GM21717 (cell line): ENCODE measurements at regions not wholly inside any gene's neighbourhood (a gene's known extent, or its start where the extent isn't known, plus 50 kb on each side); places are given as distances from the start of the nearest gene placed in this dataset.

ENCODE experiments used
- ATAC-seq: cut with Tn5 transposase; IDR thresholded peaks from one replicate; pipeline ENCODE4 v1.9.1; 2021; ENCODE audit warnings: mild to moderate bottlenecking, moderate library complexity; ENCODE audit not compliant: unreplicated experiment

DNA sequence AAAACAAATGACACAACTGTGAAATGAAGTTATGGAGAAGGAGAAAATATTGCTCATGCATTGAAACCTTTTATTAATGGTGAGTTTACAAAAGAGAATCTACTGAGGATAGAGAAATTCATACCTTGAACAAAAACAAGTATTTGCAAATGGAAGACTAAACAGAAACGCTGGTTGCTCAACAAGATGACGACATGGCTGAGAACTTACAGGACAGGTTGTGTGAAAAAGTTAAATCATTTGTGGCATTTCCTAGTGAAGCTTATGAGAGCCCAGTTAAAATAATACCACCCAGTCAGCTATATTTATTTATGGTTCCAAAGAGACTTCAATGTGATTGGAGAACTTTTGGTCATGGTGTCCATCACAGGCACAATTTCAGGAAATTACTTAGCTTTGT, 148.6 kb upstream of the PKDCC start:
- ATAC-seq: no peak

- no peak for ATAC-seq
Observed at GRCh38 chr2:41900101-41900577, 147.7 kb upstream of the PKDCC start.

- ATAC-seq: no peak
Observed at GRCh38 chr2:41902897-41903296, 144.9 kb upstream of the PKDCC start.

DNA sequence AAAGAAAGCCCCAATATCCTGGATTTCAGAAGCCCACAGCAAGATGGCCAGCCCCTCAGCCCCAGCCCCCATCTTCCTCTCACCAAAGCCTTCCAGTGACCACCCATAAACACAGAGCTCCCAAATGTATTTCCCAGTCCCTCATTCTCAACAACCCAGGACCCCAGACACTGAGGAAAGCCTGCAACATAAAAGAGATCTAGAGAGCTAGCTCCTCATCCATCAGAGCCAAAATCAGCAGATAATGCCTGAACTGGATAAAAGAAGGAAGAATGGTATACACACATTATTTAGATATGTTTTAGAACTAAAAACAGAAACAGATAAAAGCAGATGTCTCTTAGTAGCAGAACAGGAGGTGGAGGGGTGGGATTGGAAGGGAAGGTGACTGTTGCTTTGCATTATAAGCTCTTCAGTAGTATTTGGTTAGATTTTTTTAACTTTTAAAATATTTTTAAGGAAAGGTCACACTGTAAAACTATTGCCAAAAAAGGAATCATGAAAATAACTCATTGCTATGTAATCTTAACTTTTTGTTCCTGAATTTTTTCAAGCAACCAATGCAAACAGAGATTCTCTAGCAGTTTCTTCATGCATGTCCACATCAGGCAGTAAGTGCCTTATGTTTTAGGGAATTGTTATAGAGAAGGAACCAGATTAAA, 144.2 kb upstream of the PKDCC start:
- ATAC-seq: no peak

- ATAC-seq: no peak
Observed at GRCh38 chr2:41904459-41904858, 143.4 kb upstream of the PKDCC start.

DNA sequence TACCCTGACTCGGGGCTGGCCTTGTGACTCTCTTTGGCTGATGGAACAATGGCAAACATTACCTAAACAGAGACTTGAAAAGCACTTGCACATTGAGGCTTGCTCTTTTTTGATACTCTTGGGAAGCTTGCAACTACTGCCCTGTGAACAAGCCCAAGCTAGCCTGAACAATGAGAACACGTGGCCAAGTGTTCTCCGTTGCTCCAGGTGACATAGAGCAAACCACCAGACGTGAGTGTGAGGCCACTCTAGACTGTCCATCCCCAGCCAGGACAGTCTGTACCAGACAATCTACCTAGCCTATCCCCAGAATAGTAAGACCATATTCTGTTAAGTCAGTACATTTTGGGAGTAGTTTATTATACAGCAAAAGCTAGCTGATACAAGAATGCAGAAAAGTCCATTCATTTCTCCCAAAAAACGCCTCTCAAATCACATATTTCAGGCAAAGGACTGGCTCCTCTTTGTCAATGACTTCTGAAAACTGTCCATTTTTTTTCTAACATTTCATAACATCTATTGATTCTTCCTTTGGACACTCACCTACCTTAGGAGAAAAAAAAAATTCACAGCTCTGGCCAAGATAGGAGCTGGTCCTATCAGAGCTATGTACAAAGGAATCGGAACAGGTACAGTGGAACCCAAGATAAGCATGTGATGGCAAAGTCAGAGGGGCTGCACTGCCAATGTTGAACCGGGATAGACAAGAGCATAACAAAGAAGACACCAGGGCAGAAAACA, 142.1 kb upstream of the PKDCC start:
- ATAC-seq: no peak

- ATAC-seq: no peak
Observed at GRCh38 chr2:41906338-41906725, 141.5 kb upstream of the PKDCC start.

DNA sequence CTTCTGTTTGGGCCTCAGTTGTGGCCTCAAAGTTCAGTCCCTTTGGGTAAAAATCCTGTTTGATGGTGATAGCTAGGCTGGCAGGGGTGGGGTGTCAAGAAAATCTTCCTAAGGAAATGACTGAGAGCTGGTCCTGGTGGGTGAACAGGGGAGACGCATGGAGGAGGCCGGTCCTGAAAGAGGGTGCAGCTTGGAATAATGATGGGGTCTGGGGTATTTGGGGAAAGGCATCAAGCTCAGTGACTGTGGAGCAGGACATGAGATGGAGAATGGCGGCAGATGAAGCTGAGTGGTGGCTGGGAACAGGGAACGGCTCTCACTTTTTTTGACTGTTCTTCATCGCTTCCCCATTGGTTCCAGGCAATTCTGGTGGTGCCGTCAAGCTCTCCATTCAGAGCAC, 140.7 kb upstream of the PKDCC start:
- no peak for ATAC-seq

DNA sequence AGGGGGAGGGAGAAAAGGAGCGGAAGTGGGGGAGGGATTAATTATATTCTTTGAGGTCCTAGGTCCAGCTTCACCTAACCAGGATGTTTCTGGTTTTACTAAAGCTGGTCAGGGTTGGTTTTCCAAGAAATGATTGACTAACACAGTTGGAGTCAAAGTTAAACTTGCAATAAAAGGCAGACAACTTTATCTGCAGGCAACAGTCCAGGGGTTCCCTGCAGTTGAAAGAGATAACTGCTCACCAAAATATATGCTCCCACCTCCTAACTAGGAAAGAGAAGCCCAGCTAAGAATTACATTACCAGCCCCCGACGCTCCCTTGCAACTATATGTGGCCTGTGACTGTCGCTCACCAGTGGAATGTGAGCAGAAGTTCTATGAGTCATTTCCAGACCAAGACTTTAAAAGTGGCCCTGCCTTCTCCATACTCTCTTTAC, 140.0 kb upstream of the PKDCC start:
- no peak for ATAC-seq

DNA sequence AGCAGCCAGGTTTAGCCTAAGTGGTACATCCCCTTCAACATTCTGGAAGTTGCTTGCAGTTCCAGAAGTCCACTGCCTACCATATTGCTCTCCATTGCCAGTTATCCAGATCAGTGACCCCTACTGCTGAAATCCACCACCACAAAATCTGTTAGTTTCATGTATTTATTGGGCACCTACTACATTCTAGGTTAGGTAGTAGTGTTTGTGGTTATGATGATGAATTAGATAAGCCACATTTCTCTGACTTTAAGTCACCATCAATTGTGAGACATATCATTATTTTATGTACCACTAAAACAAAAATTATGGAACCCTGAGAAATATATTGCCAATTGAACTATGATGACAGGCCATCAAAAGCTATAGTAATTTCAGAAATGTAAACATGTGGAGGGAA, 139.5 kb upstream of the PKDCC start:
- no peak for ATAC-seq

DNA sequence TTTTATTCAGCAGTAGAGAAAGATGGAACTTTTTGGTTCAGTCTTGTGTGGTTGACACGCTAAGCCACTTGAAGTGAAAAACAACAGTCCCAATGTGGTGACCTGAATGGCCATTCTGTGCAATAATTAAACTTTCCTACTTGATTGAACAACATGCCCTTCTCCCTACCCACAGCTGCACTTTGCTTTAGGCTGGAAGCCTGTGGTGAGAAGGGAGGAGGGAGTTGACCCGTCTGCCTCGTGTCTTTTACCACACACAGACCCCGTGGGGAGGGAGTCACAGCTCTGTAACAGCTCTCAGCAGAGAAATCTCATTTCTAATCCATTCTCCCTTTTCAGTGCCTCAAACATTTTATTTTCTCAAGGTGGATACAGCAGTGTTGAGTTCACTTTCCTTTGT, 138.2 kb upstream of the PKDCC start:
- no peak for ATAC-seq

GRCh38 chr2:41910126-41910525, 137.7 kb upstream of the PKDCC start:
- no peak for ATAC-seq

DNA sequence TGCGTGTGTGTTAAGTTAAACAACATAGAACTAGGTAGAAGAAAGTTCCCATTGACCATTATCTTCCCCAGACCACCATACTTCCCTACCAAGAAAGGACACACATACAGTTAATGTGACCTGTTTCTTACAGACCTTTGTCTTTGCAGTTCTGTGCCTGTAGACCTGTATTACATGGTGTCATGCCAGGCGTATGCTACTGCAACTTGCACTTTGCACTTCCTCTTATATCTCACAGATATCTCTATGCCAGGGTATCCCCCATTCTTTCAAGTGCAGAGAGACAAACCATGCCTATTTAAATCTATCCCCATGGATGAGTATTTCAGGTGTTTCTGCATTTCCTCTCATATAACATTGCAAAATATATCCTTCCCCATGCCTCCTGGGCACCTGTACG, 136.8 kb upstream of the PKDCC start:
- no peak for ATAC-seq

DNA sequence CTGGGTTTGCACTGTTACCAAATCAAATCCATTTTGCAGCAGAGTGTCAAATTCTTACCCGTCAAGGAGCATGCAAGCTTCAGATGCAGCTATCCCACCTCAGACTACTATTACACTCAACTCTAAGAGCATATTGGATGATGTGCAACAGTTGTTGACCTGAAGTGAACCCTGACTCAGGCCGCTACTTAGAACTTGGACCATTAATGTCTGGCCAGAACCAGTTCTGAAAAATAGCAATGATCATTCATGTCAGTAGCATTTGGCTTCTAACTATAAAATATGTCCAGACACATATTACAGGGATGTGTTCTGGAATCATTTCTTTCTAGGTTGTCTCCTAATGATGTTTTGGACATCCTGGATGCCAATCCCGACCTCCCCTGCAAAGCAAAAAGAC, 135.5 kb upstream of the PKDCC start:
- no peak for ATAC-seq

- no peak for ATAC-seq
Observed at GRCh38 chr2:41912776-41913175, 135.0 kb upstream of the PKDCC start.

GRCh38 chr2:41913311-41913710, 134.5 kb upstream of the PKDCC start:
- no peak for ATAC-seq

DNA sequence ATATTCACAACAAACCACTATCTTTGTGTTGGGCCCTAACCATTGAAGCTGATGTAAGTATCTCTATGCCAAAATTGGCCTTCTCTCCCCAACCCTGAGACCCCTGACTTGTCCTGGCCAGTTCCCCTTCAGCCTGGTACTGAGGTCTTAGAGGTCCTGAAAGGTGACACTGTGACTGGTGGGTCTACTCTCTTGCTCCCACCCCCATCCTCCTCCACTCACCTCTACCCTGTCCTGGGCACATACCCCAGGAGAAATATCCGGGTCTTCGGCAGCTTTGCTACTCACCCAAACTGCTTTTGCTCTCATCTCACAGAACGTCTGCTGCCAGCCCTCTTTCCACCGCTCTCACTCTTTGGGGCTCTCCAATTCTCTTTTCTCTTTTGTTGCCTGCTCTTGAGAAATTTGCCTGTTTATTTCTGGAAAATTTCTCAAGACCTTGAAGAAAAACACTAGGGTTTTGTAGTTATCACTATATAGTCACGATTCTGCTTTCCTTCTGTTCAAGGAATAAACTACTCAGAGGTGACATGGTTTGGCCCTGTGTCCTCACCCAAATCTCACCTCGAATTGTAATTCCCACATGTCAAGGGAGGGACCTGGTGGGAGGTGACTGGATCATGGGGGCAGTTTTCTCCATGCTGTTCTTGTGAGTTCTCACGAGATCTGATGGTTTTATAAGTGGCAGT, 133.8 kb upstream of the PKDCC start:
- no peak for ATAC-seq

- ATAC-seq: no peak
Observed at GRCh38 chr2:41914936-41915335, 132.9 kb upstream of the PKDCC start.

- ATAC-seq: no peak
Observed at GRCh38 chr2:41916177-41916576, 131.6 kb upstream of the PKDCC start.

- ATAC-seq: no peak
Observed at GRCh38 chr2:41917587-41917986, 130.2 kb upstream of the PKDCC start.

- ATAC-seq: no peak
Observed at GRCh38 chr2:41919135-41919534, 128.7 kb upstream of the PKDCC start.

GRCh38 chr2:41920181-41920580, 127.6 kb upstream of the PKDCC start:
- ATAC-seq: no peak
